Endothelial cell of umbilical vein (primary cell): ENCODE measurements at regions not wholly inside any gene's neighbourhood (a gene's known extent, or its start where the extent isn't known, plus 50 kb on each side); places are given as distances from the start of the nearest gene placed in this dataset.

ENCODE experiments used
- BruUV-seq: library from RNA; stranded (reverse); fragments of 400-500 nt; replicated peaks from 2 replicates; lab custom pipeline; 2021; lab: Mats Ljungman, UMichigan
- CTCF ChIA-PET: fragments of 300-600, 350-600 bp; sonication (Branson Sonifier 250); formaldehyde crosslinking; loops from one replicate; lab custom pipeline; 2021; ENCODE audit warnings: antibody characterized with exemption, inconsistent platforms; lab: Charles Lee
- POLR2A ChIA-PET: fragments of 300-600, 350-600 bp; sonication (Branson Sonifier 250); formaldehyde crosslinking; loops from one replicate; lab custom pipeline; 2021; ENCODE audit warnings: antibody characterized with exemption, inconsistent platforms; lab: Charles Lee
- DNase-seq: peaks from one replicate; pipeline ENCODE4 v3.0.0-alpha.2; 2011; ENCODE audit warnings: low read depth, low spot score
- FAIRE-seq: peaks from 2 replicates; lab custom pipeline; 2011; peaks lifted over from hg19 to GRCh38; lab: Jason Lieb, UNC
- H2AFZ ChIP-seq: 2 replicates; pipeline ENCODE4 v1.6.0; 2012; ENCODE audit warnings: low read depth, low read length, control low read depth, inconsistent platforms
- H3K27ac ChIP-seq: 2 replicates; pipeline ENCODE4 v1.5.1; 2011; ENCODE audit warnings: low read depth, mild to moderate bottlenecking, control low read depth, low read length, moderate library complexity; ENCODE audit not compliant: insufficient read depth
- H3K27me3 ChIP-seq, 2 experiments: 2 replicates each; pipeline versions ENCODE4 v1.6.0 to v1.6.1; 2011; ENCODE audit warnings: low read length in 2 of 2, mixed read lengths in 1 of 2; ENCODE audit not compliant: control insufficient read depth in 2 of 2, insufficient read depth in 2 of 2
- H3K36me3 ChIP-seq, 2 experiments: 2 replicates in 1 of 2; 3 replicates in 1 of 2; pipeline ENCODE4 v1.5.1; 2011; ENCODE audit warnings: low read length in 2 of 2, mild to moderate bottlenecking in 1 of 2, moderate library complexity in 1 of 2; ENCODE audit not compliant: control insufficient read depth in 2 of 2, insufficient read depth in 2 of 2; ENCODE audit errors: extremely low read depth in 1 of 2
- H3K4me1 ChIP-seq: 3 replicates; pipeline ENCODE4 v1.5.1; 2011; ENCODE audit warnings: mild to moderate bottlenecking, low read length; ENCODE audit not compliant: control insufficient read depth, insufficient read depth; ENCODE audit errors: extremely low read depth
- H3K4me2 ChIP-seq: 2 replicates; pipeline ENCODE4 v1.6.1; 2011; ENCODE audit warnings: low read length, control low read depth, mixed read lengths; ENCODE audit not compliant: insufficient read depth
- H3K4me3 ChIP-seq, 3 experiments: fragments of 200-600 bp in 1 of 3; sonication (generic), shearing (Covaris generic) in 1 of 3; replicated peaks in 1 of 3; 2 replicates each; pipeline ENCODE4 v1.5.1; 2011 to 2016; ENCODE audit warnings: control low read depth in 3 of 3, low read length in 3 of 3, mild to moderate bottlenecking in 2 of 3, inconsistent platforms in 1 of 3, low read depth in 1 of 3, moderate library complexity in 1 of 3; ENCODE audit not compliant: insufficient read depth in 1 of 3
- H3K79me2 ChIP-seq: 2 replicates; pipeline ENCODE4 v1.6.0; 2012; ENCODE audit warnings: low read length, inconsistent platforms; ENCODE audit not compliant: control insufficient read depth, insufficient read depth
- H3K9ac ChIP-seq: replicated peaks from 2 replicates; pipeline ENCODE3; 2011; ENCODE audit warnings: low read length, control low read depth; ENCODE audit not compliant: insufficient read depth; ENCODE audit errors: extremely low read depth
- H3K9me1 ChIP-seq: replicated peaks from 3 replicates; pipeline ENCODE4 v1.6.0; 2011; ENCODE audit warnings: mild to moderate bottlenecking, low read length; ENCODE audit not compliant: control insufficient read depth, insufficient read depth; ENCODE audit errors: extremely low read depth
- H3K9me3 ChIP-seq: replicated peaks from 2 replicates; pipeline ENCODE4 v1.5.1; 2012; ENCODE audit warnings: low read length, inconsistent platforms; ENCODE audit not compliant: control insufficient read depth, insufficient read depth
- H4K20me1 ChIP-seq: replicated peaks from 2 replicates; pipeline ENCODE3; 2011; ENCODE audit warnings: mild to moderate bottlenecking, low read length; ENCODE audit not compliant: control insufficient read depth, insufficient read depth; ENCODE audit errors: extremely low read depth
- EZH2 ChIP-seq: IDR thresholded peaks from 2 replicates; pipeline ENCODE4 v1.6.1; 2012; ENCODE audit warnings: borderline replicate concordance, low read depth, mild to moderate bottlenecking, moderate library complexity, low read length, inconsistent platforms; ENCODE audit not compliant: severe bottlenecking
- FOS ChIP-seq: IDR thresholded peaks from 2 replicates; pipeline ENCODE4 v1.6.1; 2011; ENCODE audit warnings: mild to moderate bottlenecking, low read length, moderate library complexity, borderline replicate concordance; ENCODE audit not compliant: insufficient read depth
- GATA2 ChIP-seq: IDR thresholded peaks from 2 replicates; pipeline ENCODE4 v1.7.0; 2011; ENCODE audit warnings: low read depth, mild to moderate bottlenecking, moderate library complexity, mixed read lengths, low read length; ENCODE audit not compliant: insufficient read length, insufficient read depth
- JUN ChIP-seq: IDR thresholded peaks from 2 replicates; pipeline ENCODE4 v1.6.1; 2011; ENCODE audit warnings: borderline replicate concordance, low read depth; ENCODE audit not compliant: insufficient read length, insufficient read depth
- MYC ChIP-seq: IDR thresholded peaks from one replicate; pipeline ENCODE4 v1.6.1; 2011; ENCODE audit warnings: mild to moderate bottlenecking, low read depth, low read length
- POLR2A ChIP-seq: IDR thresholded peaks from 2 replicates; pipeline ENCODE4 v1.6.1; 2012; ENCODE audit warnings: low read depth, mild to moderate bottlenecking, control low read depth, low read length
- POLR2AphosphoS5 ChIP-seq: IDR thresholded peaks from 2 replicates; pipeline ENCODE4 v1.6.1; 2012; ENCODE audit warnings: low read depth, mild to moderate bottlenecking, control low read depth, low read length, moderate library complexity; ENCODE audit not compliant: insufficient read depth
- dilution Hi-C: fragments of 300-500 bp; cut with MboI; formaldehyde crosslinking; loops from one replicate; pipeline ENCODE4 v1.15.0; 2019; ENCODE audit warnings: low sequenced_read_pairs; ENCODE audit not compliant: extremely low pct_ligation_motif_present
- intact Hi-C: fragments of 100-400 bp; cut with micrococcal nuclease; formaldehyde crosslinking; loops from one replicate; pipeline ENCODE4 v1.10.0; 2022
- TF ChIP-seq, protein P1 (sequence below), 2 donors: IDR thresholded peaks; 1 replicate in 1 of 2; 2 replicates in 1 of 2; pipeline ENCODE4 v1.5.1; 2011; ENCODE audit warnings: low read length in 2 of 2, mild to moderate bottlenecking in 2 of 2, moderate library complexity in 2 of 2, control low read depth in 1 of 2, inconsistent platforms in 1 of 2, low read depth in 1 of 2; ENCODE audit not compliant: insufficient read depth in 1 of 2; ENCODE audit errors: extremely low read depth in 1 of 2
- TF ChIP-seq, protein P2 (sequence below): IDR thresholded peaks from 2 replicates; pipeline ENCODE4 v1.6.1; 2011; ENCODE audit not compliant: insufficient read depth, insufficient read length

DNA sequence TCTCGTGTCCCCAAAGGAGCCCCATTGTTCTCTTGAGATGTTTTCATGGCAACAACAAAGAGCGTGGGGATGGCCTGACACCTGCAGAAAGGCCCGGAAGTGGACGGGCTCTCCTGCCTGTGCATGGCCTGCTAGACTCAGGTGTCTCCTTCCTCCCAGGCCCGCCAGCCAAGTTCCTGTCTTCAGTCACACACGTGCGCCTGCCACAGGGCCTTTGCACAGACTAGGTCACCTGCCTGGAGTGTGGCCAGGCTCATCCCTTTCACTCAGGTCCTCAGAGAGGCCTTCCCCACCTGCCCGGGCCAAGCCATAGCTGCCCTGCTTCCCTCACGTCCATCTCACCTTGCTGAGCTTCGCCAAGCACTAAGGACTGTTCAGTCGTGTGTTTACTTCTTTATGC is 300.9 kb downstream of the FOXL1 start:
- BruUV-seq, result no TSS peak
- H3K9me3 ChIP-seq, result no peaks in the 10 kb centered on the region
- no peaks in the 10 kb centered on the region for H3K27me3 ChIP-seq
- H3K27ac ChIP-seq, result no peak overlapping the region
- FAIRE-seq (no peak), DNase-seq (no peak)
- H4K20me1 ChIP-seq, result no peaks in the 10 kb centered on the region
- ChIA-PET CTCF (interaction anchor here (1.2 to 1.4 kb wide), 2 partner anchors 11 to 54 kb away, joined by 3 to 4 read pairs; no protein-coding TSS in a partner anchor), POLR2A (no interaction called here)
- H3K9ac ChIP-seq, result no peak overlapping the region
- no peaks in the 10 kb centered on the region for H3K79me2 ChIP-seq
- dilution Hi-C loops (no loop called here), intact Hi-C loops (loop anchor here (10.0 kb wide), 1 partner anchor 396 kb away; no protein-coding TSS in a partner anchor)
- no peak overlapping the region for H3K4me2 ChIP-seq
- H3K4me3 ChIP-seq, result no peak overlapping the region
- TF ChIP-seq EZH2 (no peak), JUN (no peak), GATA2 (no peak), POLR2AphosphoS5 (no peak), MYC (no peak), FOS (no peak), POLR2A (no peak)
- TF ChIP-seq, protein P1, sequence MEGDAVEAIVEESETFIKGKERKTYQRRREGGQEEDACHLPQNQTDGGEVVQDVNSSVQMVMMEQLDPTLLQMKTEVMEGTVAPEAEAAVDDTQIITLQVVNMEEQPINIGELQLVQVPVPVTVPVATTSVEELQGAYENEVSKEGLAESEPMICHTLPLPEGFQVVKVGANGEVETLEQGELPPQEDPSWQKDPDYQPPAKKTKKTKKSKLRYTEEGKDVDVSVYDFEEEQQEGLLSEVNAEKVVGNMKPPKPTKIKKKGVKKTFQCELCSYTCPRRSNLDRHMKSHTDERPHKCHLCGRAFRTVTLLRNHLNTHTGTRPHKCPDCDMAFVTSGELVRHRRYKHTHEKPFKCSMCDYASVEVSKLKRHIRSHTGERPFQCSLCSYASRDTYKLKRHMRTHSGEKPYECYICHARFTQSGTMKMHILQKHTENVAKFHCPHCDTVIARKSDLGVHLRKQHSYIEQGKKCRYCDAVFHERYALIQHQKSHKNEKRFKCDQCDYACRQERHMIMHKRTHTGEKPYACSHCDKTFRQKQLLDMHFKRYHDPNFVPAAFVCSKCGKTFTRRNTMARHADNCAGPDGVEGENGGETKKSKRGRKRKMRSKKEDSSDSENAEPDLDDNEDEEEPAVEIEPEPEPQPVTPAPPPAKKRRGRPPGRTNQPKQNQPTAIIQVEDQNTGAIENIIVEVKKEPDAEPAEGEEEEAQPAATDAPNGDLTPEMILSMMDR (IDR thresholded peaks at IDR 0.05; ENCODE audit: extremely low read depth in 1 of 2, insufficient read depth in 1 of 2, low read depth in 1 of 2, low read length in 2 of 2), result no peak
- TF ChIP-seq, protein P2, sequence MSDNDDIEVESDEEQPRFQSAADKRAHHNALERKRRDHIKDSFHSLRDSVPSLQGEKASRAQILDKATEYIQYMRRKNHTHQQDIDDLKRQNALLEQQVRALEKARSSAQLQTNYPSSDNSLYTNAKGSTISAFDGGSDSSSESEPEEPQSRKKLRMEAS, result no peak
- no peaks in the 10 kb centered on the region for H3K4me1 ChIP-seq
- no peak overlapping the region for H2AFZ ChIP-seq
- no peaks in the 10 kb centered on the region for H3K36me3 ChIP-seq
- no peaks in the 10 kb centered on the region for H3K9me1 ChIP-seq
